ENCODE measurements at regions not wholly inside any gene's neighbourhood (a gene's known extent, or its start where the extent isn't known, plus 50 kb on each side); places are given as distances from the start of the nearest gene placed in this dataset.

- DNase-seq, result no peak
Measured at GRCh38 chr5:4866817-4867216, 273.3 kb upstream of the ADAMTS16 start.

GRCh38 chr5:4868140-4868735 lies 271.9 kb upstream of the ADAMTS16 start:
- DNase-seq, result peak; percentile 40

- DNase-seq, result no peak
Measured at GRCh38 chr5:4873652-4874051, 266.5 kb upstream of the ADAMTS16 start.

GRCh38 chr5:4874097-4874496 lies 266.0 kb upstream of the ADAMTS16 start:
- DNase-seq, result no peak

- no peak for DNase-seq
Measured at GRCh38 chr5:4875942-4876341, 264.2 kb upstream of the ADAMTS16 start.

GRCh38 chr5:4876804-4877203 lies 263.3 kb upstream of the ADAMTS16 start:
- no peak for DNase-seq

- no peak for DNase-seq
Measured at GRCh38 chr5:4877579-4877978, 262.6 kb upstream of the ADAMTS16 start.

GRCh38 chr5:4879075-4879474 lies 261.1 kb upstream of the ADAMTS16 start:
- DNase-seq, result no peak

GRCh38 chr5:4879693-4880303 lies 260.3 kb upstream of the ADAMTS16 start:
- peak; percentile 46 for DNase-seq

GRCh38 chr5:4880304-4880741 lies 259.8 kb upstream of the ADAMTS16 start:
- DNase-seq, result no peak

- no peak for DNase-seq
Measured at GRCh38 chr5:4881366-4882002, 258.6 kb upstream of the ADAMTS16 start.

- no peak for DNase-seq
Measured at GRCh38 chr5:4882186-4882585, 257.9 kb upstream of the ADAMTS16 start.

- DNase-seq, result no peak
Measured at GRCh38 chr5:4883360-4883759, 256.8 kb upstream of the ADAMTS16 start.

- no peak for DNase-seq
Measured at GRCh38 chr5:4893063-4893744, 246.9 kb upstream of the ADAMTS16 start.

- DNase-seq, result no peak
Measured at GRCh38 chr5:4896328-4896727, 243.8 kb upstream of the ADAMTS16 start.

- DNase-seq, result no peak
Measured at GRCh38 chr5:4901305-4901811, 238.8 kb upstream of the ADAMTS16 start.

GRCh38 chr5:4901924-4902323 lies 238.2 kb upstream of the ADAMTS16 start:
- DNase-seq, result no peak

GRCh38 chr5:4905674-4906520 lies 234.2 kb upstream of the ADAMTS16 start:
- DNase-seq, result no peak

- DNase-seq, result no peak
Measured at GRCh38 chr5:4906786-4907185, 233.3 kb upstream of the ADAMTS16 start.

GRCh38 chr5:4907571-4907970 lies 232.6 kb upstream of the ADAMTS16 start:
- DNase-seq, result no peak

GRCh38 chr5:4909086-4909485 lies 231.0 kb upstream of the ADAMTS16 start:
- DNase-seq, result no peak

GRCh38 chr5:4911646-4912403 lies 228.3 kb upstream of the ADAMTS16 start:
- DNase-seq, result no peak

All from activated CD4-positive, CD25-positive, alpha-beta regulatory T cell treated with anti-CD3 and anti-CD28 coated beads, Interleukin-2, amount 50 U/mL, for 72 hours (primary cell).